ENCODE measurements at regions not wholly inside any gene's neighbourhood (a gene's known extent, or its start where the extent isn't known, plus 50 kb on each side); places are given as distances from the start of the nearest gene placed in this dataset.

GRCh38 chr20:11738852-11739251, 178.8 kb upstream of the BTBD3 start:
- Histone ChIP-seq H3K4me2 (ENCODE audit: low read depth, low read length) (no peak overlapping the region), H2AFZ (ENCODE audit: low read length) (no peak overlapping the region), H3K9ac (ENCODE audit: low read length) (no peak overlapping the region), H3K36me3 (replicated peaks; ENCODE audit: insufficient read depth, low read length) (no peaks in the 10 kb centered on the region), H3K9me3 (replicated peaks; ENCODE audit: insufficient read depth, low read length) (no peaks in the 10 kb centered on the region), H3F3A (ENCODE audit: insufficient read depth, low read length) (no peaks in the 10 kb centered on the region), H3K9me2 (replicated peaks; ENCODE audit: insufficient read depth, low read length) (no peaks in the 10 kb centered on the region), H3K27ac (ENCODE audit: low read length) (no peak overlapping the region), H3K4me1 (ENCODE audit: low read length) (no peaks in the 10 kb centered on the region), H4K20me1 (ENCODE audit: insufficient read depth, low read length) (no peaks in the 10 kb centered on the region), H3K27me3 (replicated peaks; ENCODE audit: insufficient read depth, low read length) (no peaks in the 10 kb centered on the region), H3K79me2 (ENCODE audit: low read length) (no peaks in the 10 kb centered on the region), H3K4me3 (ENCODE audit: low read length) (no peak overlapping the region)
- TF ChIP-seq CTCF (IDR thresholded peaks at IDR 0.05; ENCODE audit: low read length) (no peak), EZH2phosphoT487 (IDR thresholded peaks at IDR 0.05; ENCODE audit: low read length) (no peak), EZH2 (optimal IDR thresholded peaks at IDR 0.05; ENCODE audit: low read depth, low read length) (no peak)
- DNase-seq = no peak

- Histone ChIP-seq H3K4me1 (ENCODE audit: low read length) (no peaks in the 10 kb centered on the region), H3K79me2 (ENCODE audit: low read length) (no peaks in the 10 kb centered on the region), H3K36me3 (replicated peaks; ENCODE audit: insufficient read depth, low read length) (no peaks in the 10 kb centered on the region), H4K20me1 (ENCODE audit: insufficient read depth, low read length) (no peaks in the 10 kb centered on the region), H3K9me2 (replicated peaks; ENCODE audit: insufficient read depth, low read length) (no peaks in the 10 kb centered on the region), H3K4me3 (ENCODE audit: low read length) (no peak overlapping the region), H3K9me3 (replicated peaks; ENCODE audit: insufficient read depth, low read length) (no peaks in the 10 kb centered on the region), H3K27me3 (replicated peaks; ENCODE audit: insufficient read depth, low read length) (no peaks in the 10 kb centered on the region), H3K4me2 (ENCODE audit: low read depth, low read length) (no peak overlapping the region), H3F3A (ENCODE audit: insufficient read depth, low read length) (no peaks in the 10 kb centered on the region), H3K9ac (ENCODE audit: low read length) (no peak overlapping the region), H2AFZ (ENCODE audit: low read length) (no peak overlapping the region), H3K27ac (ENCODE audit: low read length) (no peak overlapping the region)
- no peak for DNase-seq
- TF ChIP-seq EZH2 (optimal IDR thresholded peaks at IDR 0.05; ENCODE audit: low read depth, low read length) (no peak), EZH2phosphoT487 (IDR thresholded peaks at IDR 0.05; ENCODE audit: low read length) (no peak)
Observed at GRCh38 chr20:11740975-11741374, 176.7 kb upstream of the BTBD3 start.

- TF ChIP-seq CTCF (IDR thresholded peaks at IDR 0.05; ENCODE audit: low read length) = no peak
- no peak for TF ChIP-seq EZH2 (optimal IDR thresholded peaks at IDR 0.05; ENCODE audit: low read depth, low read length)
- Histone ChIP-seq H3K4me3 (ENCODE audit: low read length) (no peak overlapping the region), H3K36me3 (replicated peaks; ENCODE audit: insufficient read depth, low read length) (no peaks in the 10 kb centered on the region), H2AFZ (ENCODE audit: low read length) (no peak overlapping the region), H3K9me3 (replicated peaks; ENCODE audit: insufficient read depth, low read length) (no peaks in the 10 kb centered on the region), H3K79me2 (ENCODE audit: low read length) (no peaks in the 10 kb centered on the region), H3F3A (ENCODE audit: insufficient read depth, low read length) (no peaks in the 10 kb centered on the region), H3K27ac (ENCODE audit: low read length) (no peak overlapping the region), H3K4me1 (ENCODE audit: low read length) (no peaks in the 10 kb centered on the region), H3K9me2 (replicated peaks; ENCODE audit: insufficient read depth, low read length) (no peaks in the 10 kb centered on the region), H4K20me1 (ENCODE audit: insufficient read depth, low read length) (no peaks in the 10 kb centered on the region), H3K9ac (ENCODE audit: low read length) (no peak overlapping the region), H3K4me2 (ENCODE audit: low read depth, low read length) (no peak overlapping the region), H3K27me3 (replicated peaks; ENCODE audit: insufficient read depth, low read length) (no peaks in the 10 kb centered on the region)
- no peak for DNase-seq
Observed at GRCh38 chr20:11745145-11745544, 172.5 kb upstream of the BTBD3 start.

GRCh38 chr20:11748436-11748835, 169.3 kb upstream of the BTBD3 start:
- no peak overlapping the region for H3K4me2 ChIP-seq (ENCODE audit: low read depth, low read length)
- H3K36me3 ChIP-seq (replicated peaks; ENCODE audit: insufficient read depth, low read length) = no peaks in the 10 kb centered on the region
- no peak overlapping the region for H3K9ac ChIP-seq (ENCODE audit: low read length)
- H2AFZ ChIP-seq (ENCODE audit: low read length) = no peak overlapping the region
- no peaks in the 10 kb centered on the region for H3K27me3 ChIP-seq (replicated peaks; ENCODE audit: insufficient read depth, low read length)
- no peak for DNase-seq
- no peaks in the 10 kb centered on the region for H3K4me1 ChIP-seq (ENCODE audit: low read length)
- H4K20me1 ChIP-seq (ENCODE audit: insufficient read depth, low read length) = no peaks in the 10 kb centered on the region
- no peaks in the 10 kb centered on the region for H3F3A ChIP-seq (ENCODE audit: insufficient read depth, low read length)
- no peak for TF ChIP-seq EZH2 (optimal IDR thresholded peaks at IDR 0.05; ENCODE audit: low read depth, low read length)
- no peaks in the 10 kb centered on the region for H3K9me2 ChIP-seq (replicated peaks; ENCODE audit: insufficient read depth, low read length)
- H3K79me2 ChIP-seq (ENCODE audit: low read length) = no peaks in the 10 kb centered on the region
- no peak overlapping the region for H3K27ac ChIP-seq (ENCODE audit: low read length)
- H3K9me3 ChIP-seq (replicated peaks; ENCODE audit: insufficient read depth, low read length) = no peaks in the 10 kb centered on the region
- no peak overlapping the region for H3K4me3 ChIP-seq (ENCODE audit: low read length)
